ENCODE measurements at regions not wholly inside any gene's neighbourhood (a gene's known extent, or its start where the extent isn't known, plus 50 kb on each side); places are given as distances from the start of the nearest gene placed in this dataset.

GRCh38 chrX:25275159-25275558 is 259.4 kb upstream of the ARX start:
- H3K4me3 ChIP-seq (ENCODE audit: low read depth, low read length) = no peak overlapping the region
- peak; percentile 34; the same call in 1 of the 2 replicates for TF ChIP-seq CTCF (IDR thresholded peaks at IDR 0.05; ENCODE audit: control insufficient read depth, extremely low read depth, insufficient read depth)
- DNase-seq (ENCODE audit: low read depth) = no peak

GRCh38 chrX:25241461-25241860 is 225.7 kb upstream of the ARX start:
- no peak overlapping the region for H3K4me3 ChIP-seq (ENCODE audit: low read depth, low read length)
- TF ChIP-seq CTCF (IDR thresholded peaks at IDR 0.05; ENCODE audit: control insufficient read depth, extremely low read depth, insufficient read depth) = no peak
- no peak for DNase-seq (ENCODE audit: low read depth)

- DNase-seq (ENCODE audit: low read depth) = no peak
- TF ChIP-seq CTCF (IDR thresholded peaks at IDR 0.05; ENCODE audit: control insufficient read depth, extremely low read depth, insufficient read depth) = no peak
- H3K4me3 ChIP-seq (ENCODE audit: low read depth, low read length) = no peak overlapping the region
Observed at GRCh38 chrX:25226151-25226550, 210.4 kb upstream of the ARX start.

GRCh38 chrX:25219480-25219879 is 203.7 kb upstream of the ARX start:
- no peak for DNase-seq (ENCODE audit: low read depth)
- H3K4me3 ChIP-seq (ENCODE audit: low read depth, low read length) = no peak overlapping the region
- TF ChIP-seq CTCF (IDR thresholded peaks at IDR 0.05; ENCODE audit: control insufficient read depth, extremely low read depth, insufficient read depth) = no peak

- no peak for DNase-seq (ENCODE audit: low read depth)
- no peak for TF ChIP-seq CTCF (IDR thresholded peaks at IDR 0.05; ENCODE audit: control insufficient read depth, extremely low read depth, insufficient read depth)
- no peak overlapping the region for H3K4me3 ChIP-seq (ENCODE audit: low read depth, low read length)
Observed at GRCh38 chrX:25213611-25214010, 197.8 kb upstream of the ARX start.

GRCh38 chrX:25207803-25208475 is 192.2 kb upstream of the ARX start:
- no peak for DNase-seq (ENCODE audit: low read depth)
- no peak overlapping the region for H3K4me3 ChIP-seq (ENCODE audit: low read depth, low read length)
- no peak for TF ChIP-seq CTCF (IDR thresholded peaks at IDR 0.05; ENCODE audit: control insufficient read depth, extremely low read depth, insufficient read depth)

GRCh38 chrX:25206778-25207177 is 191.0 kb upstream of the ARX start:
- no peak for DNase-seq (ENCODE audit: low read depth)
- no peak for TF ChIP-seq CTCF (IDR thresholded peaks at IDR 0.05; ENCODE audit: control insufficient read depth, extremely low read depth, insufficient read depth)
- H3K4me3 ChIP-seq (ENCODE audit: low read depth, low read length) = no peak overlapping the region

All from LNCaP clone FGC (cell line).